Thymus (tissue), 11 donors: ENCODE measurements at regions not wholly inside any gene's neighbourhood (a gene's known extent, or its start where the extent isn't known, plus 50 kb on each side); places are given as distances from the start of the nearest gene placed in this dataset.

Experiments
- DNase-seq, 9 donors: peaks; one replicate each; pipeline ENCODE4 v3.0.0-alpha.2; 2013; ENCODE audit warnings: low spot score in 9 of 9, low read depth in 6 of 9, missing footprints in 1 of 9
- H3K27ac ChIP-seq, 2 donors: one replicate each; pipeline ENCODE4 v1.5.1; 2013; ENCODE audit warnings: control low read depth in 1 of 2, low read depth in 1 of 2, low read length in 1 of 2, mild to moderate bottlenecking in 1 of 2, moderate library complexity in 1 of 2
- H3K27me3 ChIP-seq, 2 donors: one replicate each; pipeline ENCODE4 v1.5.1; 2013; ENCODE audit warnings: low read length in 1 of 2; ENCODE audit not compliant: control insufficient read depth in 2 of 2, insufficient read depth in 1 of 2
- H3K36me3 ChIP-seq, 2 donors: one replicate each; pipeline ENCODE4 v1.5.1; 2013; ENCODE audit warnings: low read length in 1 of 2, mild to moderate bottlenecking in 1 of 2, moderate library complexity in 1 of 2; ENCODE audit not compliant: control insufficient read depth in 2 of 2, insufficient read depth in 2 of 2
- H3K4me1 ChIP-seq, 2 donors: one replicate each; pipeline ENCODE4 v1.5.1; 2013; ENCODE audit warnings: low read length in 2 of 2; ENCODE audit not compliant: control insufficient read depth in 2 of 2, insufficient read depth in 2 of 2
- H3K4me3 ChIP-seq, 2 donors: one replicate each; pipeline ENCODE4 v1.5.1; 2013; ENCODE audit warnings: low read length in 2 of 2, control low read depth in 1 of 2, mild to moderate bottlenecking in 1 of 2
- H3K9me3 ChIP-seq, 2 donors: one replicate each; pipeline ENCODE4 v1.5.1; 2013; ENCODE audit warnings: low read length in 1 of 2, mild to moderate bottlenecking in 1 of 2; ENCODE audit not compliant: control insufficient read depth in 2 of 2, insufficient read depth in 1 of 2
- WGBS: extraction: QIAGEN DNeasy Blood & Tissue Kit; methylation state at CpG from one replicate; pipeline ENCODE4 v1.1.7; 2013; 5-methylcytosine and 5-hydroxymethylcytosine counted together
- donor health status: healthy.

DNA sequence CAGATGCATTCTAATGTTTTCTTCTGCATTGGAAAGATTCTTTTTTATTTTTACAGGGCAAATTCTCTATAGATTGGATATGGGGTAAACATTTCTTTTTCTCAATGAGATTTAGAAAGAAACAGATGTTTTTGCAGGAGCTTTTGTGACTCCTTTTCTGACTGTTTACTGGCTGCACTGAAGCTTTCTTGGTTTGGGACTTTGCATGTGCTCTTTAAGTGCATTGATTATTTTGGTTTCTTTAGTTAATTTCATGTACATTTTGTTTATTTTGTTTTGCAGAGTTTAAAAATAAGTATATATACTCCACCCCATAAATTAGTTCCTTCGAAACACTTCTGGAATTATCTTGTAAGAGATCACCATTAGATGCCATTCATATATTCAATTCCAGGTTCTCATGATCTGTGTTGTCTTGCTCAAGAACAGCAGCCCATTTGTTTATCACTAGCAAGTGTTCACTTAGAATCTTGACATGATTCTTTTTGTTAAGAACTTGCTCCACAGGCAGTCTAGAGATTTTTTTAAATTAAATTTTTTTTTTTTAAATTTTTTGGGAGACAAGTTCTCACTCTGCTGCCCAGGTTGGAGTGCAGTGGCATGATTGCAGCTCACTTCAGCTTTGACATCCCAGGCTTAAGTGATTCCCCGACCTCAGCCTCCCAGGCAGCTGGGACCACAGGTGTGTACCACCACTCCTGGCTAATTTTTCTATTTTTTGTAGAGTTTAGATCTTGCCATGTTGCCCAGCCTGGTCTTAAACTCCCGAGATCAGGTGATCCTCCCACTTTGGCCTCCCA, 233.7 kb downstream of the MYCN start:
- no peak for DNase-seq
- no peaks in the 10 kb centered on the region for H3K9me3 ChIP-seq
- no peaks in the 10 kb centered on the region for H3K36me3 ChIP-seq
- no peak overlapping the region for H3K4me3 ChIP-seq
- H3K4me1 ChIP-seq: no peaks in the 10 kb centered on the region
- WGBS: 96% methylated on average over 3 of the region's 3 CpGs
- no peak overlapping the region for H3K27ac ChIP-seq
- no peaks in the 10 kb centered on the region for H3K27me3 ChIP-seq

DNA sequence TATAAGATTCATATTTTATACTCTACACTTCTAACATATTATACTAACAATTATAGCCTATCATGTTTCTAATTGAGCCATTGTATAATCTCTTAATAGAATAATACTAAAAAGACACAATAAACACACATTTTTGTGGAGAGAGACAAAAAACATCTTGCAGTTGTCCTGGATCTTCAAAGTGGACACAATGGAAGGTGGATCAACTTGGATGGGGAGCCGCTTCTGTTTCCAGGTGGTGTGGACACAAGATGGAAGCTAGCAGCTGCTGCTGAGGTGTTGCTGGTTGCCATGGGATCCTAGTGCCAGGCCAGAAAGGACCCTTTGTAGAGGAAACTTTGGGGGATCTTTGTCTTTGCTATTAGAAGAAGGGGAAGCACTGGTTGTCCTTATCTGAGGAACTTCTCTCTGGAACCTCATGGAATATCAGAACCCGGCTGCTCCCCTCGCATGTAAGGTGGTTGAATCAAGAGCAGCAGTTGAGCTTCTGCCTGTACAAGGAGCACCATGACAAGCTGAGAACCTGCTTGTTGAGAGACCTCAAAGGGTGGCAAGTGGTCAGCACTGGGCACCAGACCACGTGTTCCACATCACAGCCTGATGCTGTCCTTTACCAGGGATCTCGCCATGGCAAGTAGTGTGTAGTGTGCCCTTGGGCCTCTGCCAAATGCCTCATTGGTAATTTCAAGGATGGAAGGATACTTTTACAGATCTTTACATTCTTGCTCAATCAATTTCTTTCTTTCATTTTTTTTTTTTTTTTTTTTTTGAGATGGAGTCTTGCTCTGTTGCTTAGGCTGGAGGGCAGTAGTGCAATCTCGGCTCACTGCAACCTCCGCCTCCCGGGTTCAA, 232.2 kb downstream of the MYCN start:
- Histone ChIP-seq H3K27me3 (no peaks in the 10 kb centered on the region), H3K4me3 (no peak overlapping the region), H3K36me3 (no peaks in the 10 kb centered on the region), H3K27ac (no peak overlapping the region), H3K4me1 (no peaks in the 10 kb centered on the region), H3K9me3 (no peaks in the 10 kb centered on the region)
- WGBS: 93% methylated on average over 8 of the region's 8 CpGs
- no peak for DNase-seq

DNA sequence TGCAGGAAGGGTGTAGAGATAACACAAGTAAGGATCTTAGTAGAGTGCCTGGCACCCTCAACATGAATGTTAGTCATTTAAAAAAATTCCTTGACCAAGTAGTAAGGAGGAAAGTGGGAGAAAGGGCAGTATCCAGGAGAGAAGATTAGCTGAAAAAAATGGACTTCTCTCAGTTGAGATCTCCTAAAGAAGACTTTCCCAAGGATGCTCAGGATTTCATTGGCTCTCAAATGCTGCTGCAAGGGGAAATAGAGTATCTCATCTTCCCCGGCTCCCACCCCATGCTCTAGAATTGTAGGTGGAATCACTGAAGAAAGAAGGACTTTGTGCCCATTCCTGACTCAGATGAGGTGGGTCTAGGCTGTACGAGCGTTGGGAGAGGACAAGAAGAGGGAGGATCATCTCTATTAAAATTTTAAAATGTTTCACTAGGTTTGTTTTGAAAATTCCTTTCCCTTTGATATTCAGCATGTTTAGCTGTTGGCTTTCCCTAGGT, 231.1 kb downstream of the MYCN start:
- WGBS: 96% methylated on average over 3 of the region's 3 CpGs
- no peaks in the 10 kb centered on the region for H3K4me1 ChIP-seq

DNA sequence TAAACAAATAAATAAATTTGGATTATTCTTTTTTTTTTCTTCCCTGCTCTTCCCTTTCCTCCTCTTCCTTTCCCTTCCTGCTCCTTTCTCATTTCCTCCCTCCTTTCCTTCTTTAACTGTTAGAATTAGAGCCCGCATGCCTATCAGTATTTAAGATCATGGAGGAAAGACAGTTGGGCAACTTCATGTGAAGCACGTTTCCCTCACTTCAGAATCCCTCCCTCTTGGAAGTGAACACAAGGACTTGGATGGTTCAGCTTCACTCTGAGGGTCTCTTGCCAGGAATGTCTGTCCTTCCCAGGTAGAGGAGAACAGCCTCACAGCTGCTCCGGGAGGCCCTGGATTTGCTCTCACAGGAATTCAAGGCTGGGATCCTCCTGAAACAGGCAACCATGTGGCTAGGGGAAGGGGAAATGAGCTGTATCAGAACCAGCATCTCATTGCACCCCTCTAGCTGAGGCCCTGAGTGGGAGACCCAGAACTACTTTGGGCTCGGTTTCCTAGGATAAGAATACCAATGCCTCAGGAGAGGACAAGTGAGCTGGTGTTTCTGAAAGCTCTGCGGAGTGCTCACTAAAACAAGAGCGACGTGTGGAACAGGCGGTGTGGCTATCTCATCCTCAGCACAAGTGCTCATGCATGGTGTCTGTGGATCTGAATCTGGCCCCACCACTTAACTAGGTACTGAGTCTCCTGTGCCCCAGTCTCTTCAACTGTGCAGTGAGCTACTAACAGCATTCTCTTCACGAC, 230.5 kb downstream of the MYCN start:
- no peak for DNase-seq
- no peaks in the 10 kb centered on the region for H3K9me3 ChIP-seq
- H3K4me3 ChIP-seq: no peak overlapping the region
- WGBS: 97% methylated on average over 9 of the region's 9 CpGs
- H3K36me3 ChIP-seq: no peaks in the 10 kb centered on the region
- H3K27me3 ChIP-seq: peaks cover 0 to 7% of the 10 kb centered on the region in 2 donors
- no peak overlapping the region for H3K27ac ChIP-seq
- no peaks in the 10 kb centered on the region for H3K4me1 ChIP-seq

More for the DNA sequence above, 231.1 kb downstream of the MYCN start:
- DNase-seq: no peak
- Histone ChIP-seq H3K36me3 (no peaks in the 10 kb centered on the region), H3K27me3 (peaks cover 0 to 4% of the 10 kb centered on the region in 2 donors), H3K9me3 (no peaks in the 10 kb centered on the region), H3K4me3 (no peak overlapping the region), H3K27ac (no peak overlapping the region)

DNA sequence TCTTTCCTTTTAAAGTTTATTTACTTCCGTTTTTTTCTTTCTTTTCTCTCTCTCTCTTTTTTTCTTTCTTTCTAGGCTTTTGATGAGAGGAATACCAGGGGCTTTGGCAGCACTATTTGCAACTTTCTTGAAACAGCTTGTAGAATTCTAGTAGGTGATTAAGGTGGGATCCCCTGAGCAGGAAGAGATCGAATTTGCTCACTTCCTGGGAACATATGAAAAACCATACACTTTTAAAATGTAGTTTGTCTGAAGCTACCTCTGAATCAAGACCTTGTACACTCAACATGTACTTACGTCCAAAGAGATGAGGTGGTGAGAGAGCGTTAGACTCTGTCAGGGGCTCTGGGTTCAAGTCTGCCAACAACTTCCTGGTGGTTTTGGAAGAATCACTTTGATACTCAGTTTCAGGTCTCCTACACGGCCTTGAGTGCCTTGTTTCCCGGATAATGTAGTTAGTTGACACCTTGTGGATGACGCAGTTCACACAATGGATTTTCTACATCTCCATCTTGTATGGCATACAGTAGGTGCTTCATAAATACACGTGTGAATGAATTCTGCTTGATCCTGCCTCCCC, 229.1 kb downstream of the MYCN start:
- Histone ChIP-seq H3K27me3 (peaks cover 0 to 7% of the 10 kb centered on the region in 2 donors), H3K4me3 (no peak overlapping the region), H3K27ac (no peak overlapping the region), H3K4me1 (no peaks in the 10 kb centered on the region), H3K9me3 (no peaks in the 10 kb centered on the region), H3K36me3 (no peaks in the 10 kb centered on the region)
- WGBS: 92% methylated on average over 8 of the region's 8 CpGs
- DNase-seq: no peak

DNA sequence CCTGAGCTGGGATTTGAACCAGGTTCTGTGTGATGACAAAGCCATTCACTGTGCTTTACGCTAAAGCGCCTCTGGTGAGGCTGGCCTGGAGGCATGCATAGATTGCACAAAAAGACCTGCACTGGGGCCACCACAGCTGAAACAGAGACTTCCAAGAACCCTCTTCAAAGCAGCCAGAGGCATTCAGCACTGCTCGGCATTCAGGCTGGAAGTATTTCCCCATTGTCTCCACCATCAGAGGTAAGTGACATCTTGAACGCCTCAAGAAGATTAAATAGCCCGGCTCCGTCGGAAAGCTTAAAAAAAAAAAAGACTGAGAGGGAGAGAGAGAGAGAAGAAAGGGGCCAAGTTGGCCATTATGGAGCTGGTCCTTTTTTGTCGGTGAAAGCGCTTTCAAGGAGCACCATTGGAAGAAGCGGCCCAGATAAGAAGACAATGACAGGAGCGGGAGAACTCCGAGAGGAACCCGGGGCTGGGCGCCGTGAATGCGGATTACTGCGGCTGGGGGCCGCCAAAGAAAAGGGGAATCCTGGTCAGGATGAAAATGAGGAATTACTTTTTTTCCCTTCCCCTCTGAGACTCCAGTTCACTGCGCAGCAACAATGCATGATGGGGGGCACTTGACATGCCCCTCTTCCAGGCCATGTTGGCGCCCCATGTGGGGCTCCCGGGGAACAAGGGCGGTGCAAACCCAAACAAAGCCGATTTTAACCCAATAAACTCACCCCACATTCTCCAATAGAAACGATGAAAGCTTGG, 228.3 kb downstream of the MYCN start:
- no peaks in the 10 kb centered on the region for H3K36me3 ChIP-seq
- WGBS: 96% methylated on average over 24 of the region's 24 CpGs
- H3K27ac ChIP-seq: no peak overlapping the region
- no peak for DNase-seq
- H3K4me1 ChIP-seq: no peaks in the 10 kb centered on the region
- peaks cover 0 to 7% of the 10 kb centered on the region in 2 donors for H3K27me3 ChIP-seq
- no peaks in the 10 kb centered on the region for H3K9me3 ChIP-seq
- no peak overlapping the region for H3K4me3 ChIP-seq

DNA sequence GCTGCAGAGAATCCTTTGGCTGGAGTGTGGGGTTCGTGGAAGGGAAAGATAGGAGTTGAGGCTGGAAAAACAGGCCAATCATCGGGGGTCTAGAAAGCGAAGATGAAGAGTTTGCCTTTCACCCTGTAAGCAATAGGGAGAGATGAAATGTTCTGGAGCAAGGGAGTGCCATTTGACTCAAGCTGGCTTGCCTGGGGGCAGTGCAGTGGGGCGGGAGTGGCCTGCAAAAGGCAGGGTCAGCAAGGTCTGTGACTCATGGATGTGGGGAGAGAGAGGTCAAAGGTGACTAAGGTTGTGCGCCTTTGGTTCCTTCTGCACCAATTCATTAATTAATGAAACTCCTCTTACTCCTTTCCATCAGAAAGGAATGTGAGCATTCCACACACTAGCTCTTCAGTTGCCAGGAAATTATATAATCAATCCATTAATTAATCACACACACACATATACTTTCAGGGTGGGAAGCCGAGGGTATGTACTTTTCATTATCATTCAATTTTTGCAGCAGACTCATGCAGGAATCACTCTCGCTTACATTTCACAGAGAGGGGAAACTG, 227.6 kb downstream of the MYCN start:
- no peak overlapping the region for H3K4me3 ChIP-seq
- no peak for DNase-seq
- H3K4me1 ChIP-seq: no peaks in the 10 kb centered on the region
- 94% methylated on average over 7 of the region's 7 CpGs for WGBS
- peaks cover 0 to 7% of the 10 kb centered on the region in 2 donors for H3K27me3 ChIP-seq
- H3K9me3 ChIP-seq: no peaks in the 10 kb centered on the region
- no peak overlapping the region for H3K27ac ChIP-seq
- no peaks in the 10 kb centered on the region for H3K36me3 ChIP-seq

DNA sequence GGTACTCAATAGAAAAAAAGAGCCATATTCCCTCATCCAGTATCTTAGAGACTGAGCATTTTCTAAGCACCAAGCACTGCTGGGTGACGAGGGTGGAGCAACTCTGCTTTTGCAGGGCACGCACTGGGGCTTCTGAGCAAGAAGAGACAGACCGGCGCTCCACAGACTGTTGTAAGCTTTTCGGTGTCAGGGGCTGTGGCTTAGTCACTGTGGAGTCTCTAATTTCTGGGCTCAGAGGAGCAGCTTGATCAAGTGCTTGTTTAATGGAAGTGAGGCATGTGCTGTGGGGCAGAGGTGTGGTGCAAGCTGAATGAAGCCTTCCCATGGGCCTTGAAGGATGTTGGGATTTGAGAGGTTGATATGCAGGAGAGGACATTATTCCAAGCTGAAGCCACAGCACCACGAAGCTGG, 227.1 kb downstream of the MYCN start:
- 96% methylated on average over 6 of the region's 6 CpGs for WGBS
- no peaks in the 10 kb centered on the region for H3K4me1 ChIP-seq
- no peak for DNase-seq

More for the DNA sequence above, 227.1 kb downstream of the MYCN start:
- Histone ChIP-seq H3K27ac (no peak overlapping the region), H3K27me3 (peaks cover 0 to 7% of the 10 kb centered on the region in 2 donors), H3K9me3 (no peaks in the 10 kb centered on the region), H3K4me3 (no peak overlapping the region), H3K36me3 (no peaks in the 10 kb centered on the region)
